HT1080 (cell line): ENCODE measurements at regions not wholly inside any gene's neighbourhood (a gene's known extent, or its start where the extent isn't known, plus 50 kb on each side); places are given as distances from the start of the nearest gene placed in this dataset.

ENCODE experiments used
- DNase-seq: peaks from one replicate; pipeline ENCODE4 v3.0.0-alpha.2; 2015; ENCODE audit warnings: low read depth

GRCh38 chr3:81279481-81280379, 481.7 kb downstream of the GBE1 start:
- DNase-seq, result no peak

- DNase-seq, result no peak
These were observed 483.6 kb downstream of the GBE1 start for GRCh38 chr3:81277853-81278252.

GRCh38 chr3:81274671-81275070, 486.8 kb downstream of the GBE1 start:
- DNase-seq, result no peak

- no peak for DNase-seq
These were observed 490.7 kb downstream of the GBE1 start for GRCh38 chr3:81270603-81271379.

GRCh38 chr3:81268526-81268925, 492.9 kb downstream of the GBE1 start:
- no peak for DNase-seq

- no peak for DNase-seq
These were observed 499.4 kb downstream of the GBE1 start for GRCh38 chr3:81261996-81262395.

- no peak for DNase-seq
These were observed 506.0 kb downstream of the GBE1 start for GRCh38 chr3:81255463-81255862.

- DNase-seq, result no peak
These were observed 510.3 kb downstream of the GBE1 start for GRCh38 chr3:81251096-81251495.

GRCh38 chr3:81249540-81250029, 511.9 kb downstream of the GBE1 start:
- peak; percentile 58 for DNase-seq

GRCh38 chr3:81245501-81245900, 515.9 kb downstream of the GBE1 start:
- DNase-seq, result no peak

GRCh38 chr3:81245043-81245442, 516.4 kb downstream of the GBE1 start:
- no peak for DNase-seq

GRCh38 chr3:81244231-81244630, 517.2 kb downstream of the GBE1 start:
- DNase-seq, result no peak

GRCh38 chr3:81242871-81243270, 518.6 kb downstream of the GBE1 start:
- peak; percentile 18 for DNase-seq

GRCh38 chr3:81237181-81237580, 524.3 kb downstream of the GBE1 start:
- no peak for DNase-seq

GRCh38 chr3:81218023-81218422, 543.4 kb downstream of the GBE1 start:
- peak; percentile 15 for DNase-seq

GRCh38 chr3:81217101-81217500, 544.3 kb downstream of the GBE1 start:
- DNase-seq, result no peak

- DNase-seq, result peak; percentile 69
These were observed 545.3 kb downstream of the GBE1 start for GRCh38 chr3:81216192-81216591.

GRCh38 chr3:81214631-81215030, 546.8 kb downstream of the GBE1 start:
- peak; percentile 3 for DNase-seq

- DNase-seq, result no peak
These were observed 561.9 kb downstream of the GBE1 start for GRCh38 chr3:81199587-81199986.

GRCh38 chr3:81198756-81199155, 562.7 kb downstream of the GBE1 start:
- DNase-seq, result peak; percentile 31

GRCh38 chr3:81198216-81198615, 563.2 kb downstream of the GBE1 start:
- DNase-seq, result no peak

GRCh38 chr3:81197386-81197785, 564.1 kb downstream of the GBE1 start:
- no peak for DNase-seq
